GM23338 (cell line): ENCODE measurements at regions not wholly inside any gene's neighbourhood (a gene's known extent, or its start where the extent isn't known, plus 50 kb on each side); places are given as distances from the start of the nearest gene placed in this dataset.

Experiments used
- EZH2 ChIP-seq: fragments of 200-600 bp; sonication (generic); IDR thresholded peaks from one replicate; pipeline ENCODE4 v1.8.0; 2017; ENCODE audit warnings: antibody characterized with exemption, mild to moderate bottlenecking, low read depth; ENCODE audit not compliant: unreplicated experiment
- EZH2phosphoT487 ChIP-seq: fragments of 200-600 bp; sonication (generic); IDR thresholded peaks from one replicate; pipeline ENCODE4 v1.8.1; 2018; ENCODE audit warnings: antibody characterized with exemption; ENCODE audit not compliant: unreplicated experiment
- JUNB ChIP-seq: IDR thresholded peaks from one replicate; pipeline ENCODE4 v1.6.1; 2016; ENCODE audit warnings: antibody characterized with exemption; ENCODE audit not compliant: unreplicated experiment
- POLR2AphosphoS5 ChIP-seq: IDR thresholded peaks from 2 replicates; pipeline ENCODE4 v1.6.1; 2016; ENCODE audit warnings: antibody characterized with exemption, low read depth
- TF ChIP-seq, protein P1 (sequence below), 2 experiments: fragments of 200-600 bp in 1 of 2; sonication (generic) in 1 of 2; conservative IDR thresholded peaks; 2 replicates each; pipeline versions ENCODE4 v1.5.1 to v1.6.1; 2016 to 2017; ENCODE audit warnings: antibody characterized with exemption in 2 of 2, low read depth in 2 of 2, mild to moderate bottlenecking in 2 of 2, moderate library complexity in 1 of 2
- TF ChIP-seq, protein P2 (sequence below): IDR thresholded peaks from one replicate; pipeline ENCODE4 v1.6.1; 2018; ENCODE audit warnings: antibody characterized with exemption; ENCODE audit not compliant: unreplicated experiment

DNA sequence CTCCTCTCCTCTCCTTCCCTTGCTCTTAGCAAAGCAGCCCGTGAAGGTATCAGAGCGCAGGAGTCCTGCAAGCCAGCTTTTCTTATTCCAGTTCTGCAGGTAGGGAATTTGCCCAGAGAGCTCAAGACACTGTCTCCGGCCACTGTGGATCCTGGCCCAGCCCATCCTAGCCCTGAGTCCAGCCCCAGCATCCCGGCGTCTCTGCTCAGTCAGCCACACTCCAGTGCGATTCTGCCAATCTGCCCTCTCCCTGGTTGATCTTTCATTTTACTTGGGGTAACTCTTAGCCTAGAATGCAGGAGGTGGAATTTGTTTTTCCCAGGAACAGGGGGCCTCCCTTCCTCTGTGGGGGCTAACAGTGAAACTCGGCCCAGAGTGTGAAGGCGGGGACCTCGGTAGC, 176.9 kb upstream of the GSE1 start:
- TF ChIP-seq, protein P1, sequence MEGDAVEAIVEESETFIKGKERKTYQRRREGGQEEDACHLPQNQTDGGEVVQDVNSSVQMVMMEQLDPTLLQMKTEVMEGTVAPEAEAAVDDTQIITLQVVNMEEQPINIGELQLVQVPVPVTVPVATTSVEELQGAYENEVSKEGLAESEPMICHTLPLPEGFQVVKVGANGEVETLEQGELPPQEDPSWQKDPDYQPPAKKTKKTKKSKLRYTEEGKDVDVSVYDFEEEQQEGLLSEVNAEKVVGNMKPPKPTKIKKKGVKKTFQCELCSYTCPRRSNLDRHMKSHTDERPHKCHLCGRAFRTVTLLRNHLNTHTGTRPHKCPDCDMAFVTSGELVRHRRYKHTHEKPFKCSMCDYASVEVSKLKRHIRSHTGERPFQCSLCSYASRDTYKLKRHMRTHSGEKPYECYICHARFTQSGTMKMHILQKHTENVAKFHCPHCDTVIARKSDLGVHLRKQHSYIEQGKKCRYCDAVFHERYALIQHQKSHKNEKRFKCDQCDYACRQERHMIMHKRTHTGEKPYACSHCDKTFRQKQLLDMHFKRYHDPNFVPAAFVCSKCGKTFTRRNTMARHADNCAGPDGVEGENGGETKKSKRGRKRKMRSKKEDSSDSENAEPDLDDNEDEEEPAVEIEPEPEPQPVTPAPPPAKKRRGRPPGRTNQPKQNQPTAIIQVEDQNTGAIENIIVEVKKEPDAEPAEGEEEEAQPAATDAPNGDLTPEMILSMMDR (conservative IDR thresholded peaks at IDR 0.05; ENCODE audit: low read depth in 2 of 2) = no peak
- no peak for TF ChIP-seq POLR2AphosphoS5
- TF ChIP-seq EZH2phosphoT487 = no peak
- no peak for TF ChIP-seq JUNB
- TF ChIP-seq, protein P2, sequence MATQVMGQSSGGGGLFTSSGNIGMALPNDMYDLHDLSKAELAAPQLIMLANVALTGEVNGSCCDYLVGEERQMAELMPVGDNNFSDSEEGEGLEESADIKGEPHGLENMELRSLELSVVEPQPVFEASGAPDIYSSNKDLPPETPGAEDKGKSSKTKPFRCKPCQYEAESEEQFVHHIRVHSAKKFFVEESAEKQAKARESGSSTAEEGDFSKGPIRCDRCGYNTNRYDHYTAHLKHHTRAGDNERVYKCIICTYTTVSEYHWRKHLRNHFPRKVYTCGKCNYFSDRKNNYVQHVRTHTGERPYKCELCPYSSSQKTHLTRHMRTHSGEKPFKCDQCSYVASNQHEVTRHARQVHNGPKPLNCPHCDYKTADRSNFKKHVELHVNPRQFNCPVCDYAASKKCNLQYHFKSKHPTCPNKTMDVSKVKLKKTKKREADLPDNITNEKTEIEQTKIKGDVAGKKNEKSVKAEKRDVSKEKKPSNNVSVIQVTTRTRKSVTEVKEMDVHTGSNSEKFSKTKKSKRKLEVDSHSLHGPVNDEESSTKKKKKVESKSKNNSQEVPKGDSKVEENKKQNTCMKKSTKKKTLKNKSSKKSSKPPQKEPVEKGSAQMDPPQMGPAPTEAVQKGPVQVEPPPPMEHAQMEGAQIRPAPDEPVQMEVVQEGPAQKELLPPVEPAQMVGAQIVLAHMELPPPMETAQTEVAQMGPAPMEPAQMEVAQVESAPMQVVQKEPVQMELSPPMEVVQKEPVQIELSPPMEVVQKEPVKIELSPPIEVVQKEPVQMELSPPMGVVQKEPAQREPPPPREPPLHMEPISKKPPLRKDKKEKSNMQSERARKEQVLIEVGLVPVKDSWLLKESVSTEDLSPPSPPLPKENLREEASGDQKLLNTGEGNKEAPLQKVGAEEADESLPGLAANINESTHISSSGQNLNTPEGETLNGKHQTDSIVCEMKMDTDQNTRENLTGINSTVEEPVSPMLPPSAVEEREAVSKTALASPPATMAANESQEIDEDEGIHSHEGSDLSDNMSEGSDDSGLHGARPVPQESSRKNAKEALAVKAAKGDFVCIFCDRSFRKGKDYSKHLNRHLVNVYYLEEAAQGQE = no peak
- no peak for TF ChIP-seq EZH2
